Panc1 (cell line): ENCODE measurements at regions not wholly inside any gene's neighbourhood (a gene's known extent, or its start where the extent isn't known, plus 50 kb on each side); places are given as distances from the start of the nearest gene placed in this dataset.

Source experiments
- ATAC-seq: fragments of 200-7000 bp; cut with Tn5 transposase; 2 replicates; pipeline ENCODE4 v1.9.1; 2020; ENCODE audit warnings: mild to moderate bottlenecking, moderate library complexity
- BruUV-seq: library from RNA; stranded (reverse); fragments of 400-500 nt; replicated peaks from 2 replicates; lab custom pipeline; 2021; lab: Mats Ljungman, UMichigan
- CTCF ChIA-PET: fragments of 300-600 bp; sonication (Branson Sonifier 250); formaldehyde crosslinking; loops from one replicate; lab custom pipeline; 2022; ENCODE audit warnings: antibody characterized with exemption; lab: Charles Lee
- POLR2A ChIA-PET: fragments of 300-600 bp; sonication (Branson Sonifier 250); formaldehyde crosslinking; loops from one replicate; lab custom pipeline; 2022; ENCODE audit warnings: antibody characterized with exemption; lab: Charles Lee
- DNase-seq: peaks from one replicate; pipeline ENCODE4 v3.0.0-alpha.2; 2010; ENCODE audit warnings: low read depth, low spot score
- H3K27ac ChIP-seq: 2 replicates; pipeline ENCODE4 v1.5.1; 2011; ENCODE audit warnings: mild to moderate bottlenecking, low read length, inconsistent platforms
- H3K27me3 ChIP-seq: fragments of 200-500 bp; sonication (Bioruptor generic); 2 replicates; pipeline ENCODE4 v1.6.0; 2014; ENCODE audit warnings: low read length, inconsistent platforms; ENCODE audit not compliant: control insufficient read depth, insufficient read depth
- H3K36me3 ChIP-seq: fragments of 200-500 bp; sonication (Bioruptor generic); 2 replicates; pipeline ENCODE4 v1.5.1; 2014; ENCODE audit warnings: inconsistent platforms, mild to moderate bottlenecking, low read length, moderate library complexity; ENCODE audit not compliant: control insufficient read depth, insufficient read depth
- H3K4me1 ChIP-seq: 2 replicates; pipeline ENCODE4 v1.5.1; 2011; ENCODE audit warnings: inconsistent platforms, mild to moderate bottlenecking, low read length, moderate library complexity; ENCODE audit not compliant: control insufficient read depth, insufficient read depth
- H3K4me3 ChIP-seq, 2 experiments: 2 replicates each; pipeline ENCODE4 v1.5.1; 2011 to 2012; ENCODE audit warnings: low read depth in 2 of 2, low read length in 2 of 2, mild to moderate bottlenecking in 2 of 2, inconsistent platforms in 1 of 2, moderate library complexity in 1 of 2
- H3K9me3 ChIP-seq: fragments of 200-500 bp; sonication (Bioruptor generic); 2 replicates; pipeline ENCODE4 v1.5.1; 2014; ENCODE audit warnings: low read depth, mild to moderate bottlenecking, inconsistent platforms, low read length, moderate library complexity; ENCODE audit not compliant: control insufficient read depth, insufficient read depth
- POLR2AphosphoS5 ChIP-seq: IDR thresholded peaks from 2 replicates; pipeline ENCODE4 v1.6.1; 2012; ENCODE audit warnings: mild to moderate bottlenecking, low read depth, low read length, moderate library complexity
- REST ChIP-seq, 2 experiments: IDR thresholded peaks; 2 replicates each; pipeline ENCODE4 v1.6.1; 2011 to 2012; ENCODE audit warnings: low read depth in 2 of 2, control low read depth in 1 of 2, low read length in 1 of 2, mild to moderate bottlenecking in 1 of 2, moderate library complexity in 1 of 2; ENCODE audit not compliant: insufficient read depth in 1 of 2
- SIN3A ChIP-seq: IDR thresholded peaks from 2 replicates; pipeline ENCODE4 v1.6.1; 2012; ENCODE audit warnings: low read depth, mild to moderate bottlenecking, low read length, moderate library complexity, borderline replicate concordance; ENCODE audit not compliant: insufficient read depth
- TCF7L2 ChIP-seq: IDR thresholded peaks from 2 replicates; pipeline ENCODE4 v1.6.1; 2011; ENCODE audit warnings: mild to moderate bottlenecking, low read depth, low read length, inconsistent platforms
- in situ Hi-C: cut with HindIII; loops from 2 replicates; pipeline ENCODE4 v1.10.0; 2016; ENCODE audit warnings: low sequenced_read_pairs, low pct_unique_long_range_greater_than_20kb
- intact Hi-C: fragments of 100-400 bp; cut with micrococcal nuclease; formaldehyde crosslinking; loops from one replicate; pipeline ENCODE4 v1.10.0; 2022; ENCODE audit not compliant: unreplicated experiment
- TF ChIP-seq, protein P1 (sequence below): fragments of 450-650 bp; IDR thresholded peaks from 2 replicates; pipeline ENCODE4 v1.5.1; 2017; ENCODE audit warnings: mild to moderate bottlenecking

DNA sequence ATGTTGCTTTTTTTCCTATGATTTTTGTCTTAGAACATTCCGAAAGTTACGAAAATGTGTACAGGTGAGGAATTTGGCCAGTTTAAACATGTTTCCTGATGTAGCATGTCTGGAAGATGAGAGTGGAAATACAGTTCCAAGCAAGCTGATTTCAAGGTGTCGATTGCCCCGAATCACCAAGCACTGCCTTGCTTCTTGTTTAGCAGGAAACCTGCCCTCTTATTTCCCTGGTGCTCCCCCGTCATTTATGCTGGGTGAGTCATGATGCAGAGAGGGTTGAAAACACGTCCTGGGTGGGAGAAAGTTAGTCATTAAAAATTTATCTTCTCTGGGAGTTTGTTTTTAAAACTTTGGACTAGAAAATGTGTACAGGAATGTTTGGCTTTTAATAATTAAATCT is 608.6 kb upstream of the EEF2KMT start:
- CTCF ChIA-PET = no interaction called here
- POLR2A ChIA-PET = no interaction called here
- in situ Hi-C loops = no loop called here
- no peak for ATAC-seq
- H3K27me3 ChIP-seq = no peaks in the 10 kb centered on the region
- no peak overlapping the region for H3K27ac ChIP-seq
- TF ChIP-seq POLR2AphosphoS5 = no peak
- TF ChIP-seq REST (IDR thresholded peaks at IDR 0.05; ENCODE audit: insufficient read depth in 1 of 2, low read depth in 2 of 2, low read length in 1 of 2) = no peak
- TF ChIP-seq, protein P1, sequence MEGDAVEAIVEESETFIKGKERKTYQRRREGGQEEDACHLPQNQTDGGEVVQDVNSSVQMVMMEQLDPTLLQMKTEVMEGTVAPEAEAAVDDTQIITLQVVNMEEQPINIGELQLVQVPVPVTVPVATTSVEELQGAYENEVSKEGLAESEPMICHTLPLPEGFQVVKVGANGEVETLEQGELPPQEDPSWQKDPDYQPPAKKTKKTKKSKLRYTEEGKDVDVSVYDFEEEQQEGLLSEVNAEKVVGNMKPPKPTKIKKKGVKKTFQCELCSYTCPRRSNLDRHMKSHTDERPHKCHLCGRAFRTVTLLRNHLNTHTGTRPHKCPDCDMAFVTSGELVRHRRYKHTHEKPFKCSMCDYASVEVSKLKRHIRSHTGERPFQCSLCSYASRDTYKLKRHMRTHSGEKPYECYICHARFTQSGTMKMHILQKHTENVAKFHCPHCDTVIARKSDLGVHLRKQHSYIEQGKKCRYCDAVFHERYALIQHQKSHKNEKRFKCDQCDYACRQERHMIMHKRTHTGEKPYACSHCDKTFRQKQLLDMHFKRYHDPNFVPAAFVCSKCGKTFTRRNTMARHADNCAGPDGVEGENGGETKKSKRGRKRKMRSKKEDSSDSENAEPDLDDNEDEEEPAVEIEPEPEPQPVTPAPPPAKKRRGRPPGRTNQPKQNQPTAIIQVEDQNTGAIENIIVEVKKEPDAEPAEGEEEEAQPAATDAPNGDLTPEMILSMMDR = no peak
- TF ChIP-seq SIN3A = no peak
- no peak for TF ChIP-seq TCF7L2
- no peaks in the 10 kb centered on the region for H3K4me1 ChIP-seq
- no peaks in the 10 kb centered on the region for H3K9me3 ChIP-seq
- intact Hi-C loops = no loop called here
- no peaks in the 10 kb centered on the region for H3K36me3 ChIP-seq
- no peak overlapping the region for H3K4me3 ChIP-seq
- DNase-seq = no peak
- no TSS peak for BruUV-seq

GRCh38 chr16:5704271-5704670 is 606.7 kb upstream of the EEF2KMT start:
- intact Hi-C loops = no loop called here
- no peaks in the 10 kb centered on the region for H3K9me3 ChIP-seq
- ChIA-PET CTCF (no interaction called here), POLR2A (no interaction called here)
- no TSS peak for BruUV-seq
- TF ChIP-seq POLR2AphosphoS5 = no peak
- no peak for TF ChIP-seq TCF7L2
- TF ChIP-seq SIN3A = no peak
- TF ChIP-seq, protein P1 = no peak
- TF ChIP-seq REST (IDR thresholded peaks at IDR 0.05; ENCODE audit: insufficient read depth in 1 of 2, low read depth in 2 of 2, low read length in 1 of 2) = no peak
- no peak for DNase-seq
- no peaks in the 10 kb centered on the region for H3K36me3 ChIP-seq
- no peak for ATAC-seq
- H3K27me3 ChIP-seq = no peaks in the 10 kb centered on the region
- H3K27ac ChIP-seq = no peak overlapping the region
- no peaks in the 10 kb centered on the region for H3K4me1 ChIP-seq
- H3K4me3 ChIP-seq = no peak overlapping the region
- in situ Hi-C loops = no loop called here
